HepG2 (cell line): ENCODE measurements at regions not wholly inside any gene's neighbourhood (a gene's known extent, or its start where the extent isn't known, plus 50 kb on each side); places are given as distances from the start of the nearest gene placed in this dataset.
"Not testable (repeated sequence)": the region's sequence is repeated elsewhere in the genome, so short reads cannot be mapped to it uniquely, and the experiment has no call there.

Source experiments
- ATAC-seq: fragments of 200-7000 bp; cut with Tn5 transposase; 3 replicates; pipeline ENCODE4 v1.9.1; 2020; ENCODE audit warnings: mild to moderate bottlenecking, moderate library complexity
- BruUV-seq: library from RNA; stranded (reverse); fragments of 400-500 nt; replicated peaks from 2 replicates; lab custom pipeline; 2021; lab: Mats Ljungman, UMichigan
- CTCF ChIA-PET: fragments of 300-600 bp; formaldehyde crosslinking; extraction: SDS; loops from one replicate; lab custom pipeline; 2021; ENCODE audit warnings: low total read pairs, inconsistent platforms, low intra/inter-chr PET ratio; lab: Yijun Ruan, JAX
- POLR2A ChIA-PET: fragments of 350-600 bp; sonication (Branson Sonifier 250); formaldehyde crosslinking; loops from one replicate; lab custom pipeline; 2020; ENCODE audit warnings: antibody characterized with exemption, inconsistent platforms; lab: Yijun Ruan, JAX
- DNase-seq: peaks from one replicate; pipeline ENCODE4 v3.0.0-alpha.2; 2015; ENCODE audit warnings: low spot score
- FAIRE-seq: peaks from 3 replicates; lab custom pipeline; 2011; peaks lifted over from hg19 to GRCh38; lab: Jason Lieb, UNC
- H2AFZ ChIP-seq: one replicate; pipeline ENCODE4 v1.6.1; 2011; ENCODE audit warnings: low read length, inconsistent platforms
- H3K27ac ChIP-seq: fragments of 300-600 bp; 3 replicates; pipeline ENCODE4 v1.8.0; 2011; ENCODE audit warnings: mixed run types, mild to moderate bottlenecking, mixed read lengths, low read length, inconsistent platforms; ENCODE audit not compliant: insufficient read depth; ENCODE audit errors: extremely low read length
- H3K27me3 ChIP-seq, 2 experiments: fragments of 200-600 bp in 1 of 2; 2 replicates in 1 of 2; 3 replicates in 1 of 2; pipeline versions ENCODE4 v1.6.0 to v1.8.0; 2011; ENCODE audit warnings: low read length in 2 of 2, mild to moderate bottlenecking in 2 of 2, moderate library complexity in 2 of 2, inconsistent platforms in 1 of 2; ENCODE audit not compliant: insufficient read depth in 2 of 2, control insufficient read depth in 1 of 2
- H3K36me3 ChIP-seq, 2 experiments: fragments of 200-600 bp in 1 of 2; replicated peaks in 1 of 2; 2 replicates in 1 of 2; 3 replicates in 1 of 2; pipeline versions ENCODE4 v1.5.1 to v1.8.0; 2011; ENCODE audit warnings: low read length in 2 of 2, inconsistent platforms in 1 of 2; ENCODE audit not compliant: insufficient read depth in 2 of 2, control insufficient read depth in 1 of 2
- H3K4me1 ChIP-seq: 2 replicates; pipeline ENCODE4 v1.5.1; 2012; ENCODE audit warnings: low read length, inconsistent platforms; ENCODE audit not compliant: insufficient read depth
- H3K4me2 ChIP-seq: 2 replicates; pipeline ENCODE4 v1.6.0; 2011; ENCODE audit warnings: low read depth, low read length, inconsistent platforms
- H3K4me3 ChIP-seq, 3 experiments: fragments of 200-600 bp in 1 of 3; sonication (generic), shearing (Covaris generic) in 1 of 3; replicated peaks in 1 of 3; 2 replicates each; pipeline ENCODE4 v1.5.1; 2011 to 2016; ENCODE audit warnings: low read length in 3 of 3, inconsistent platforms in 2 of 3, low read depth in 2 of 3, mild to moderate bottlenecking in 2 of 3, control low read depth in 1 of 3, mixed read lengths in 1 of 3; ENCODE audit not compliant: insufficient read depth in 1 of 3
- H3K79me2 ChIP-seq: one replicate; pipeline ENCODE4 v1.6.1; 2011; ENCODE audit warnings: low read length, inconsistent platforms; ENCODE audit not compliant: insufficient read depth
- H3K9ac ChIP-seq: 2 replicates; pipeline ENCODE4 v1.6.0; 2011; ENCODE audit warnings: mild to moderate bottlenecking, low read depth, low read length, inconsistent platforms; ENCODE audit not compliant: insufficient read depth
- H3K9me3 ChIP-seq: 2 replicates; pipeline ENCODE4 v1.5.1; 2012; ENCODE audit warnings: mild to moderate bottlenecking, low read length
- H4K20me1 ChIP-seq: 2 replicates; pipeline ENCODE4 v1.6.0; 2011; ENCODE audit warnings: inconsistent platforms, mild to moderate bottlenecking, low read length, moderate library complexity; ENCODE audit not compliant: insufficient read depth
- BRD4 ChIP-seq: sonication (generic); formaldehyde crosslinking; IDR thresholded peaks from 2 replicates; pipeline ENCODE4 v1.4.0; 2020; ENCODE audit warnings: missing genetic modification reagents
- RBM39 ChIP-seq: fragments of 200-400 bp; formaldehyde crosslinking; IDR thresholded peaks from one replicate; pipeline ENCODE4 v1.6.1; 2018; ENCODE audit warnings: antibody characterized with exemption, mild to moderate bottlenecking, low read depth, low read length; ENCODE audit not compliant: poor library complexity, severe bottlenecking
- SPEN ChIP-seq: sonication (generic); formaldehyde crosslinking; IDR thresholded peaks from 2 replicates; pipeline ENCODE4 v1.5.1; 2020; ENCODE audit warnings: low read depth, mild to moderate bottlenecking, missing genetic modification reagents
- ZBTB8A ChIP-seq: sonication (generic); formaldehyde crosslinking; IDR thresholded peaks from 2 replicates; pipeline ENCODE4 v1.4.0; 2020; ENCODE audit warnings: mild to moderate bottlenecking, low read depth, missing genetic modification reagents, borderline replicate concordance
- ZNF101 ChIP-seq: sonication (generic); formaldehyde crosslinking; IDR thresholded peaks from 2 replicates; pipeline ENCODE4 v1.4.0; 2020; ENCODE audit warnings: mild to moderate bottlenecking, low read depth, missing genetic modification reagents, borderline replicate concordance
- ZNF430 ChIP-seq: sonication (generic); formaldehyde crosslinking; IDR thresholded peaks from 2 replicates; pipeline ENCODE4 v1.9.0; 2021; ENCODE audit warnings: mild to moderate bottlenecking, missing genetic modification reagents
- ZNF563 ChIP-seq: sonication (generic); formaldehyde crosslinking; IDR thresholded peaks from 2 replicates; pipeline ENCODE4 v1.8.0; 2022; ENCODE audit warnings: mild to moderate bottlenecking, moderate library complexity, missing genetic modification reagents
- ZNF570 ChIP-seq: sonication (generic); formaldehyde crosslinking; IDR thresholded peaks from 2 replicates; pipeline ENCODE4 v1.4.0; 2020; ENCODE audit warnings: mild to moderate bottlenecking, missing genetic modification reagents, borderline replicate concordance
- ZNF589 ChIP-seq: sonication (generic); formaldehyde crosslinking; conservative IDR thresholded peaks from 2 replicates; pipeline ENCODE4 v1.8.0; 2022; ENCODE audit warnings: mild to moderate bottlenecking, moderate library complexity, missing genetic modification reagents
- ZNF761 ChIP-seq: sonication (generic); formaldehyde crosslinking; conservative IDR thresholded peaks from 2 replicates; pipeline ENCODE4 v1.4.0; 2020; ENCODE audit warnings: mild to moderate bottlenecking, missing genetic modification reagents
- ZNF766 ChIP-seq: sonication (generic); formaldehyde crosslinking; IDR thresholded peaks from 2 replicates; pipeline ENCODE4 v1.5.0; 2020; ENCODE audit warnings: missing genetic modification reagents, borderline replicate concordance
- WGBS: methylation state at CpG from one replicate; pipeline ENCODE4 v1.1.6; 2017; ENCODE audit warnings: low lambda C conversion rate; 5-methylcytosine and 5-hydroxymethylcytosine counted together
- in situ Hi-C: cut with HindIII; loops from 2 replicates; pipeline ENCODE4 v1.10.0; 2017; ENCODE audit warnings: low pct_unique_long_range_greater_than_20kb; ENCODE audit not compliant: extremely low pct_ligation_motif_present
- intact Hi-C: fragments of 100-400 bp; cut with micrococcal nuclease; formaldehyde crosslinking; loops from one replicate; pipeline ENCODE4 v1.10.0; 2022; ENCODE audit not compliant: unreplicated experiment
- TF ChIP-seq, protein P1 (sequence below): sonication (generic); formaldehyde crosslinking; conservative IDR thresholded peaks from 2 replicates; pipeline ENCODE4 v1.4.0; 2020; ENCODE audit warnings: missing genetic modification reagents
- TF ChIP-seq, protein P2 (sequence below): sonication (generic); formaldehyde crosslinking; IDR thresholded peaks from 2 replicates; pipeline ENCODE4 v1.5.1; 2020; ENCODE audit warnings: mild to moderate bottlenecking, missing genetic modification reagents
- TF ChIP-seq, protein P3 (sequence below): sonication (generic); formaldehyde crosslinking; IDR thresholded peaks from 2 replicates; pipeline ENCODE4 v1.8.0; 2022; ENCODE audit warnings: low read depth, missing genetic modification reagents

DNA sequence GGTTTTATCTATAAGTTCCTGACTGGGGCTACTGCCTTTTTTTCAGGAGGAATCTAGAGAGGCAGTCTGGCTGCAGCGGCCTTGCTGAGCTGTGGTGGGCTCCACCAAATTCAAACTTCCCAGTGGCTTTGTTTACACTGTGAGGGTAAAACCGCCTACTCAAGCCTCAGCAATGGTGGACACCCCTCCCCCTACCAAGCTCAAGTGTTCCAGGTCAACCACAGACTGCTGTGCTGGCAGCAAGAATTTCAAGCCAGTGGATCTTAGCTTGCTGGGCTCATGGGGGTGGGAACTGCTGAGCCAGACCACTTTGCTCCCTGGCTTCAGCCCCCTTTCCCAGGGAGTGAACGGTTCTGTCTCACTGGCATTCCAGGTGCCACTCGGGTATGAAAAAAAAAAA is 83.9 kb upstream of the WDR75 start:
- FAIRE-seq, POLR2A ChIA-PET, H3K4me3 ChIP-seq, H3K9me3 ChIP-seq, H2AFZ ChIP-seq, H3K4me2 ChIP-seq, ATAC-seq, H3K27me3 ChIP-seq, DNase-seq, H3K79me2 ChIP-seq, H3K9ac ChIP-seq, in situ Hi-C loops, H3K27ac ChIP-seq, H4K20me1 ChIP-seq, intact Hi-C loops, H3K36me3 ChIP-seq, BruUV-seq, CTCF ChIA-PET, H3K4me1 ChIP-seq: not testable (repeated sequence)
- WGBS: 42% methylated on average over 3 of the region's 4 CpGs

DNA sequence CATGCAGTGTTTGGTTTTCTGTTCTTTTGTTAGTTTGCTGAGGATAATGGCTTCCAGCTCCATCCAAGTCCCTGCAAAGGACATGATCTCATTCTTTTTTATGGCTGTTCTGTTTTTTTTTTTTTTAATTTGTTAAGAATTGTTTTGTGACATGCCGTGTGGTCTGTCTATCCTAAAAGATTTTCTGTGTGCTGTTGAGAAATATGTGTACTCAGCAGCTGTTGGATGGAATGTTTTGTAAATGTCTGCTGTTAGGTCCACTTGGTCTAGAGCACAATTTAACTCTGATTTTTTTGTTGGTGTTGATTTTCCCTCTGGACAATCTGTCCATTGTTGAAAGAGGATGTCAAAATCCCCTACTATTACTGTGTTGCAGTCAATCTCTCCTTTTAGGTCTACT is 80.4 kb upstream of the WDR75 start:
- no peaks in the 10 kb centered on the region for H4K20me1 ChIP-seq
- no peaks in the 10 kb centered on the region for H3K9me3 ChIP-seq
- H3K36me3 ChIP-seq: no peaks in the 10 kb centered on the region
- H3K4me2 ChIP-seq: no peak overlapping the region
- FAIRE-seq (no peak), ATAC-seq (no peak), DNase-seq (peak; percentile 10)
- BruUV-seq: no TSS peak
- CTCF ChIA-PET: no interaction called here
- WGBS: 2% methylated on average over 1 of the region's 1 CpG
- no peak overlapping the region for H3K4me3 ChIP-seq
- intact Hi-C loops: no loop called here
- no peaks in the 10 kb centered on the region for H3K4me1 ChIP-seq
- no peaks in the 10 kb centered on the region for H3K79me2 ChIP-seq
- H3K9ac ChIP-seq: no peak overlapping the region
- POLR2A ChIA-PET: no interaction called here
- H2AFZ ChIP-seq: no peak overlapping the region
- in situ Hi-C loops: no loop called here
- H3K27me3 ChIP-seq: no peaks in the 10 kb centered on the region
- no peak overlapping the region for H3K27ac ChIP-seq
- TF ChIP-seq, protein P1, sequence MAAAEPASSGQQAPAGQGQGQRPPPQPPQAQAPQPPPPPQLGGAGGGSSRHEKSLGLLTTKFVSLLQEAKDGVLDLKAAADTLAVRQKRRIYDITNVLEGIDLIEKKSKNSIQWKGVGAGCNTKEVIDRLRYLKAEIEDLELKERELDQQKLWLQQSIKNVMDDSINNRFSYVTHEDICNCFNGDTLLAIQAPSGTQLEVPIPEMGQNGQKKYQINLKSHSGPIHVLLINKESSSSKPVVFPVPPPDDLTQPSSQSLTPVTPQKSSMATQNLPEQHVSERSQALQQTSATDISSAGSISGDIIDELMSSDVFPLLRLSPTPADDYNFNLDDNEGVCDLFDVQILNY (CRISPR knock-in tag): no peak
- TF ChIP-seq, protein P2, sequence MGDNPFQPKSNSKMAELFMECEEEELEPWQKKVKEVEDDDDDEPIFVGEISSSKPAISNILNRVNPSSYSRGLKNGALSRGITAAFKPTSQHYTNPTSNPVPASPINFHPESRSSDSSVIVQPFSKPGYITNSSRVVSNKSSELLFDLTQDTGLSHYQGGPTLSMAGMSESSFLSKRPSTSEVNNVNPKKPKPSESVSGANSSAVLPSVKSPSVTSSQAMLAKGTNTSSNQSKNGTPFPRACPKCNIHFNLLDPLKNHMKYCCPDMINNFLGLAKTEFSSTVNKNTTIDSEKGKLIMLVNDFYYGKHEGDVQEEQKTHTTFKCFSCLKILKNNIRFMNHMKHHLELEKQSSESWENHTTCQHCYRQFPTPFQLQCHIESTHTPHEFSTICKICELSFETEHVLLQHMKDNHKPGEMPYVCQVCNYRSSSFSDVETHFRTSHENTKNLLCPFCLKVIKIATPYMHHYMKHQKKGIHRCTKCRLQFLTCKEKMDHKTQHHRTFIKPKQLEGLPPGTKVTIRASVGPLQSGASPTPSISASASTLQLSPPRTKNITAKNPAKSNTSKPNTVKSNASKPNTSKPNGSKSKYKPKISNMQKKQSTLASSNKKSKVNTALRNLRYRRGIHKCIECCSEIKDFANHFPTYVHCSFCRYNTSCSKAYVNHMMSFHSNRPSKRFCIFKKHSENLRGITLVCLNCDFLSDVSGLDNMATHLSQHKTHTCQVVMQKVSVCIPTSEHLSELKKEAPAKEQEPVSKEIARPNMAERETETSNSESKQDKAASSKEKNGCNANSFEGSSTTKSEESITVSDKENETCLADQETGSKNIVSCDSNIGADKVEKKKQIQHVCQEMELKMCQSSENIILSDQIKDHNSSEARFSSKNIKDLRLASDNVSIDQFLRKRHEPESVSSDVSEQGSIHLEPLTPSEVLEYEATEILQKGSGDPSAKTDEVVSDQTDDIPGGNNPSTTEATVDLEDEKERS (CRISPR knock-in tag): no peak
- TF ChIP-seq ZNF766 (CRISPR knock-in tag) (no peak), ZNF589 (CRISPR knock-in tag) (no peak), RBM39 (no peak), ZNF570 (CRISPR knock-in tag) (no peak), ZNF761 (CRISPR knock-in tag) (no peak), ZNF430 (no peak), ZNF101 (CRISPR knock-in tag) (no peak), ZBTB8A (CRISPR knock-in tag) (no peak), ZNF563 (no peak), BRD4 (CRISPR knock-in tag) (no peak), SPEN (no peak)
- TF ChIP-seq, protein P3, sequence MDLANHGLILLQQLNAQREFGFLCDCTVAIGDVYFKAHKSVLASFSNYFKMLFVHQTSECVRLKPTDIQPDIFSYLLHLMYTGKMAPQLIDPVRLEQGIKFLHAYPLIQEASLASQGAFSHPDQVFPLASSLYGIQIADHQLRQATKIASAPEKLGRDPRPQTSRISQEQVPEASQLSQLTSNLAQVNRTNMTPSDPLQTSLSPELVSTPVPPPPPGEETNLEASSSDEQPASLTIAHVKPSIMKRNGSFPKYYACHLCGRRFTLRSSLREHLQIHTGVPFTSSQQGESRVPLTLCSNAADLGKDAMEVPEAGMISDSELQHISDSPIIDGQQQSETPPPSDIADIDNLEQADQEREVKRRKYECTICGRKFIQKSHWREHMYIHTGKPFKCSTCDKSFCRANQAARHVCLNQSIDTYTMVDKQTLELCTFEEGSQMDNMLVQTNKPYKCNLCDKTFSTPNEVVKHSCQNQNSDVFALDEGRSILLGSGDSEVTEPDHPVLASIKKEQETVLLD (CRISPR knock-in tag): no peak
